ENCODE measurements at regions not wholly inside any gene's neighbourhood (a gene's known extent, or its start where the extent isn't known, plus 50 kb on each side); places are given as distances from the start of the nearest gene placed in this dataset.
"Not testable (repeated sequence)": the region's sequence is repeated elsewhere in the genome, so short reads cannot be mapped to it uniquely, and the experiment has no call there.

GRCh38 chr1:29689372-29690030 lies 453.2 kb downstream of the PTPRU start:
- no peak overlapping the region for H3K9ac ChIP-seq (ENCODE audit: low read length)
- H3K27ac ChIP-seq (ENCODE audit: low read depth, low read length), result no peak overlapping the region
- H3K4me1 ChIP-seq (ENCODE audit: control insufficient read depth, insufficient read depth, low read length), result no peaks in the 10 kb centered on the region
- H3K36me3 ChIP-seq (ENCODE audit: control insufficient read depth, insufficient read depth, low read length), result no peaks in the 10 kb centered on the region
- no peak overlapping the region for H3K4me3 ChIP-seq (ENCODE audit: low read length)
- H3K27me3 ChIP-seq (ENCODE audit: control insufficient read depth, insufficient read depth, low read length), result peaks cover 2% of the 10 kb centered on the region

GRCh38 chr1:29688471-29689365 lies 452.4 kb downstream of the PTPRU start:
- Histone ChIP-seq H3K9ac (ENCODE audit: low read length) (no peak overlapping the region), H3K4me3 (ENCODE audit: low read length) (no peak overlapping the region), H3K4me1 (ENCODE audit: control insufficient read depth, insufficient read depth, low read length) (no peaks in the 10 kb centered on the region), H3K27ac (ENCODE audit: low read depth, low read length) (no peak overlapping the region), H3K36me3 (ENCODE audit: control insufficient read depth, insufficient read depth, low read length) (no peaks in the 10 kb centered on the region), H3K27me3 (ENCODE audit: control insufficient read depth, insufficient read depth, low read length) (peaks cover 2% of the 10 kb centered on the region)

GRCh38 chr1:29687601-29688244 lies 451.4 kb downstream of the PTPRU start:
- peaks cover 2% of the 10 kb centered on the region for H3K27me3 ChIP-seq (ENCODE audit: control insufficient read depth, insufficient read depth, low read length)
- no peaks in the 10 kb centered on the region for H3K36me3 ChIP-seq (ENCODE audit: control insufficient read depth, insufficient read depth, low read length)
- no peak overlapping the region for H3K4me3 ChIP-seq (ENCODE audit: low read length)
- no peak overlapping the region for H3K9ac ChIP-seq (ENCODE audit: low read length)
- no peaks in the 10 kb centered on the region for H3K4me1 ChIP-seq (ENCODE audit: control insufficient read depth, insufficient read depth, low read length)
- no peak overlapping the region for H3K27ac ChIP-seq (ENCODE audit: low read depth, low read length)

GRCh38 chr1:29687166-29687565 lies 450.8 kb downstream of the PTPRU start:
- Histone ChIP-seq H3K9ac (ENCODE audit: low read length) (no peak overlapping the region), H3K36me3 (ENCODE audit: control insufficient read depth, insufficient read depth, low read length) (no peaks in the 10 kb centered on the region), H3K27ac (ENCODE audit: low read depth, low read length) (no peak overlapping the region), H3K27me3 (ENCODE audit: control insufficient read depth, insufficient read depth, low read length) (peaks cover 2% of the 10 kb centered on the region), H3K4me3 (ENCODE audit: low read length) (no peak overlapping the region), H3K4me1 (ENCODE audit: control insufficient read depth, insufficient read depth, low read length) (no peaks in the 10 kb centered on the region)

DNA sequence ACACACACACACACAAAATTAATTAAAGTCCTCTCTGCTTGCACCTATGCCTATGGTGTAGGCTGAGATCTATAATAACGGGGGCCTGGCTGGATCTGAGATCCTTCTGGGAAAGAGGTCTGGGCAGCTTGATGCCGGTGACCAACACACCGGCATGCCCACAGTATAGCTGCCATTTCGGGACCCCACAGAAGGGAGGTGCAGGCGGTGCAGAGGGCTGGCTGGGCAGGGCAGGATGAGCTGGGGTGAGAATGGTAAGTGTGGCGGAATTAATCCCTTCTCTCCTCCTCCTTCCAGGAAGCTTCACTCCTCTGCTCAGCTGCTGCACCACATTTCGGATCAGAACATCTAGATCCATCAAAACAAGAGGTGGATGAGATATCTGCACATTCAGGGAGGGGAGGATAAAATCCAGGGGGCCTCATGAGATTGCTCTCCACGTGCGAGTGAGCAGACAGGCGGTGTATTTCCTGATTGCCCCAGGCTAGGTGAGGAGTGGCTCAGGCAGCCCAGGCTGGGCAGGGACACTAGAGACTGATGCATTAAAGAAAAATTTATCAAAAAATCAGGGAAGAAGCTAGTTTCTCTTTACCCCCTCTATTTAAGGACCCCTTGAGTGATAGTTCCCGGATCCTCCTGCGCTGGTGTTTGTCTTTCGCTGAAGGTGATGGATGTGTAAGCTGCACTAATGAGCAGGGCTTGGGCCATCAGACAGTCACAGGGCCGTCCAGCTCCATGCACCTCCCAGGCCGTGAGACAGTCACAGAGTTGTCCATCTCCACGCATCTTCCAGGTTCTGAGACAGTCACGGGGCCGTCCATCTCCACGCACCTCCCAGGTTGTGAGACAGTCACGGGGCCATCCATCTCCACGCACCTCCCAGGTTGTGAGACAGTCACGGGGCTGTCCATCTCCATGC lies 449.9 kb downstream of the PTPRU start:
- Histone ChIP-seq H3K4me1 (ENCODE audit: control insufficient read depth, insufficient read depth, low read length) (no peaks in the 10 kb centered on the region), H3K4me3 (ENCODE audit: low read length) (no peak overlapping the region), H3K27ac (ENCODE audit: low read depth, low read length) (no peak overlapping the region), H3K36me3 (ENCODE audit: control insufficient read depth, insufficient read depth, low read length) (no peaks in the 10 kb centered on the region), H3K27me3 (ENCODE audit: control insufficient read depth, insufficient read depth, low read length) (peaks cover 2% of the 10 kb centered on the region), H3K9ac (ENCODE audit: low read length) (no peak overlapping the region)

GRCh38 chr1:29685387-29685786 lies 449.1 kb downstream of the PTPRU start:
- Histone ChIP-seq H3K27me3 (ENCODE audit: control insufficient read depth, insufficient read depth, low read length) (peaks cover 2% of the 10 kb centered on the region), H3K4me3 (ENCODE audit: low read length) (no peak overlapping the region), H3K9ac (ENCODE audit: low read length) (no peak overlapping the region), H3K4me1 (ENCODE audit: control insufficient read depth, insufficient read depth, low read length) (no peaks in the 10 kb centered on the region), H3K36me3 (ENCODE audit: control insufficient read depth, insufficient read depth, low read length) (no peaks in the 10 kb centered on the region), H3K27ac (ENCODE audit: low read depth, low read length) (no peak overlapping the region)

DNA sequence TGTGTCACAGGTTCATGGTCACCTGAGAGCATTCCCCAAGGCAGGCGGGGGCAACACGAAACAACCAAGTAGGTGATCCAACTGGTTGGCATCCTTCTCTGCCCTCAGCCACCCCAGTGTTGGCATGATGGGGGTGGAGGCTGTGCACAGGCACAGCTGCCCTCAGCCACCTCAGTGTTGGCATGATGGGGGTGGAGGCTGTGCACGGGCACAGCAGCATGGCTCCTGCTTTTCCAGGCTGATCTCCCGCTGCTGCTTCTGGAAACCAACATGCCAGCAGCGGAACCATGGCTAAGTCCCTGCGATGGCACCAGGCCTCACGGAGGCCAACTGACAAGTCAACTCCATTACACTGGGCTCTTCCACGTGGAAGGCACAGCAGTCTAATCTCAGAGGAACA lies 447.8 kb downstream of the PTPRU start:
- Histone ChIP-seq H3K36me3 (ENCODE audit: control insufficient read depth, insufficient read depth, low read length) (no peaks in the 10 kb centered on the region), H3K9ac (ENCODE audit: low read length) (no peak overlapping the region), H3K4me3 (ENCODE audit: low read length) (no peak overlapping the region), H3K27ac (ENCODE audit: low read depth, low read length) (no peak overlapping the region), H3K27me3 (ENCODE audit: control insufficient read depth, insufficient read depth, low read length) (no peaks in the 10 kb centered on the region), H3K4me1 (ENCODE audit: control insufficient read depth, insufficient read depth, low read length) (no peaks in the 10 kb centered on the region)

- Histone ChIP-seq H3K36me3 (ENCODE audit: control insufficient read depth, insufficient read depth, low read length) (no peaks in the 10 kb centered on the region), H3K27me3 (ENCODE audit: control insufficient read depth, insufficient read depth, low read length) (no peaks in the 10 kb centered on the region), H3K4me3 (ENCODE audit: low read length) (no peak overlapping the region), H3K9ac (ENCODE audit: low read length) (no peak overlapping the region), H3K27ac (ENCODE audit: low read depth, low read length) (no peak overlapping the region), H3K4me1 (ENCODE audit: control insufficient read depth, insufficient read depth, low read length) (no peaks in the 10 kb centered on the region)
Measured at GRCh38 chr1:29683472-29683871, 447.1 kb downstream of the PTPRU start.

DNA sequence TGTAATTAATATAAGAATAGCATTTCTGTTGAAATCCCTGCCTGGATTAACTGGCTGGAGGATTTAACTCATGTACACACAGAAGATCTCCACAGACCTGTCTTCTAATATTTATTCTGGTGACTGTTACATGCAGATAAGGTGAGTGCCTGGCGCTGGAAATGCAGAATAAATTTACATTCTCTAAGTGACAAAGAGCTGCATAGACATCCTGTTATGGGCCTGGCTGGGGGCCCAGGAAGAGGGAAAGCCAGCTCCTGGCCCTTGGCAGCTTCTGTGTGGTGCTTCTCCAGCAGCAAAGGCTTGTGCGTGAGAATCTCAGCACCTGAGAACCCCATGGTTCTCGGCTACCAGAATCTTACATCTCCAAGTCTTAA lies 446.6 kb downstream of the PTPRU start:
- no peak overlapping the region for H3K27ac ChIP-seq (ENCODE audit: low read depth, low read length)
- H3K9ac ChIP-seq (ENCODE audit: low read length), result no peak overlapping the region
- no peak overlapping the region for H3K4me3 ChIP-seq (ENCODE audit: low read length)
- no peaks in the 10 kb centered on the region for H3K36me3 ChIP-seq (ENCODE audit: control insufficient read depth, insufficient read depth, low read length)
- H3K4me1 ChIP-seq (ENCODE audit: control insufficient read depth, insufficient read depth, low read length), result no peaks in the 10 kb centered on the region
- no peaks in the 10 kb centered on the region for H3K27me3 ChIP-seq (ENCODE audit: control insufficient read depth, insufficient read depth, low read length)

GRCh38 chr1:29682171-29682918 lies 446.0 kb downstream of the PTPRU start:
- Histone ChIP-seq H3K4me3 (ENCODE audit: low read length) (no peak overlapping the region), H3K9ac (ENCODE audit: low read length) (no peak overlapping the region), H3K27ac (ENCODE audit: low read depth, low read length) (no peak overlapping the region), H3K36me3 (ENCODE audit: control insufficient read depth, insufficient read depth, low read length) (no peaks in the 10 kb centered on the region), H3K27me3 (ENCODE audit: control insufficient read depth, insufficient read depth, low read length) (no peaks in the 10 kb centered on the region), H3K4me1 (ENCODE audit: control insufficient read depth, insufficient read depth, low read length) (no peaks in the 10 kb centered on the region)

DNA sequence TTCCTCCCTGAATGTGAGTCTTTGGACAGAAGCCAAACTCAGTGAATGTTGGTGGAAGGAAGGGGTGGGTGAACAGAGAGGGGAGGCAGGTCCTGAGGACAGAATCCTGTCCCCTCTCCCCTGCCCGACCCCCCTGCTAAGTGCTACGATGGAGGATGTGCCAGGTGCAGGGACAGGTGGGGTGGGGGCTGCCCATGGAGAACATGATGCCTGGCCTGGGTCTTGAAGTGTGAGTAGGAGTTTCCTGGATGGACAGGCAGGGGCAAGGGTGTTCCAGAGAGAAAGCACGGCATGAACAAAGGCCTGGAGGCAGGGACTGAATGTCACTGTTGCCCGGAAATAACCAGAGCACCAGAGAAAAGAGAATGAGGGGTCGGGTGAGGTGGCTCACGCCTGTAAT lies 445.1 kb downstream of the PTPRU start:
- H3K4me3 ChIP-seq (ENCODE audit: low read length); H3K27me3 ChIP-seq (ENCODE audit: control insufficient read depth, insufficient read depth, low read length); H3K36me3 ChIP-seq (ENCODE audit: control insufficient read depth, insufficient read depth, low read length); H3K9ac ChIP-seq (ENCODE audit: low read length); H3K27ac ChIP-seq (ENCODE audit: low read depth, low read length); H3K4me1 ChIP-seq (ENCODE audit: control insufficient read depth, insufficient read depth, low read length): not testable (repeated sequence)
